H9 (cell line): ENCODE measurements at regions not wholly inside any gene's neighbourhood (a gene's known extent, or its start where the extent isn't known, plus 50 kb on each side); places are given as distances from the start of the nearest gene placed in this dataset.

Source experiments
- DNase-seq: peaks from one replicate; pipeline ENCODE4 v3.0.0-alpha.2; 2017
- H2AFZ ChIP-seq: one replicate; pipeline ENCODE4 v1.6.1; 2013; ENCODE audit warnings: mild to moderate bottlenecking, low read length, control low read depth, moderate library complexity
- H2AK5ac ChIP-seq: 2 replicates; pipeline ENCODE4 v1.6.1; 2013; ENCODE audit warnings: low read length, control low read depth, mixed read lengths; ENCODE audit not compliant: insufficient read length
- H2BK120ac ChIP-seq: one replicate; pipeline ENCODE4 v1.6.1; 2013; ENCODE audit warnings: low read depth, mild to moderate bottlenecking, low read length, control low read depth, inconsistent platforms; ENCODE audit not compliant: poor library complexity, severe bottlenecking
- H2BK12ac ChIP-seq: 2 replicates; pipeline ENCODE4 v1.6.1; 2013; ENCODE audit warnings: low read length, control low read depth, mixed read lengths, low read depth; ENCODE audit not compliant: insufficient read length
- H2BK15ac ChIP-seq: 2 replicates; pipeline ENCODE4 v1.6.1; 2013; ENCODE audit warnings: low read depth, low read length, control low read depth
- H2BK20ac ChIP-seq: one replicate; pipeline ENCODE4 v1.6.1; 2013; ENCODE audit warnings: low read depth, mild to moderate bottlenecking, low read length, control low read depth, inconsistent platforms; ENCODE audit not compliant: poor library complexity, severe bottlenecking
- H2BK5ac ChIP-seq: 2 replicates; pipeline ENCODE4 v1.6.1; 2013; ENCODE audit warnings: low read length, control low read depth, mixed read lengths; ENCODE audit not compliant: insufficient read length
- H3K14ac ChIP-seq: 2 replicates; pipeline ENCODE4 v1.6.1; 2013; ENCODE audit warnings: low read length, control low read depth; ENCODE audit not compliant: insufficient read depth
- H3K18ac ChIP-seq: 2 replicates; pipeline ENCODE4 v1.6.1; 2013; ENCODE audit warnings: low read depth, mild to moderate bottlenecking, mixed read lengths, low read length, control low read depth; ENCODE audit not compliant: insufficient read length
- H3K23ac ChIP-seq: 2 replicates; pipeline ENCODE4 v1.6.1; 2013; ENCODE audit warnings: low read length, control low read depth, mixed read lengths, low read depth; ENCODE audit not compliant: insufficient read length
- H3K23me2 ChIP-seq: 2 replicates; pipeline ENCODE4 v1.6.1; 2013; ENCODE audit warnings: low read depth, mild to moderate bottlenecking, mixed read lengths, low read length, control low read depth; ENCODE audit not compliant: insufficient read length, poor library complexity, severe bottlenecking
- H3K27ac ChIP-seq: 2 replicates; pipeline ENCODE4 v1.5.1; 2013; ENCODE audit warnings: low read length, control low read depth, mixed read lengths, low read depth; ENCODE audit not compliant: insufficient read length
- H3K27me3 ChIP-seq: 2 replicates; pipeline ENCODE4 v1.6.1; 2013; ENCODE audit warnings: low read length, control low read depth, inconsistent platforms; ENCODE audit not compliant: insufficient read depth
- H3K4ac ChIP-seq: 2 replicates; pipeline ENCODE4 v1.6.1; 2013; ENCODE audit warnings: low read depth, mild to moderate bottlenecking, control low read depth, inconsistent platforms, low read length, moderate library complexity
- H3K4me1 ChIP-seq: 2 replicates; pipeline ENCODE4 v1.6.1; 2013; ENCODE audit warnings: low read length, control low read depth, inconsistent platforms; ENCODE audit not compliant: insufficient read depth
- H3K4me2 ChIP-seq: 2 replicates; pipeline ENCODE4 v1.6.1; 2013; ENCODE audit warnings: low read length, control low read depth, mixed read lengths; ENCODE audit not compliant: insufficient read length, insufficient read depth
- H3K56ac ChIP-seq: 2 replicates; pipeline ENCODE4 v1.6.1; 2013; ENCODE audit warnings: low read depth, mild to moderate bottlenecking, mixed read lengths, low read length, control low read depth; ENCODE audit not compliant: insufficient read length
- H3K79me1 ChIP-seq: 2 replicates; pipeline ENCODE4 v1.6.1; 2013; ENCODE audit warnings: low read depth, mild to moderate bottlenecking, moderate library complexity, low read length, control low read depth, inconsistent platforms; ENCODE audit not compliant: insufficient read depth, poor library complexity, severe bottlenecking
- H3K79me2 ChIP-seq: 2 replicates; pipeline ENCODE4 v1.6.1; 2013; ENCODE audit warnings: low read length, control low read depth, inconsistent platforms; ENCODE audit not compliant: insufficient read depth
- H3K9ac ChIP-seq: 2 replicates; pipeline ENCODE4 v1.6.1; 2013; ENCODE audit warnings: low read length, control low read depth, mixed read lengths; ENCODE audit not compliant: insufficient read length; ENCODE audit errors: extremely low read depth
- H3K9me3 ChIP-seq: one replicate; pipeline ENCODE4 v1.6.1; 2013; ENCODE audit warnings: low read depth, low read length, inconsistent platforms; ENCODE audit not compliant: control insufficient read depth
- H3T11ph ChIP-seq: one replicate; pipeline ENCODE4 v1.6.1; 2013; ENCODE audit warnings: mild to moderate bottlenecking, low read length, control low read depth, inconsistent platforms
- H4K20me1 ChIP-seq: one replicate; pipeline ENCODE4 v1.6.1; 2013; ENCODE audit not compliant: control insufficient read depth, insufficient read length, insufficient read depth
- H4K5ac ChIP-seq: 2 replicates; pipeline ENCODE4 v1.6.1; 2013; ENCODE audit warnings: low read depth, mild to moderate bottlenecking, mixed read lengths, low read length, control low read depth; ENCODE audit not compliant: insufficient read length
- H4K8ac ChIP-seq: replicated peaks from 2 replicates; pipeline ENCODE4 v1.6.1; 2013; ENCODE audit warnings: low read length, control low read depth, mixed read lengths, low read depth; ENCODE audit not compliant: insufficient read length
- H4K91ac ChIP-seq: 2 replicates; pipeline ENCODE4 v1.6.1; 2013; ENCODE audit warnings: low read depth, mild to moderate bottlenecking, moderate library complexity, mixed read lengths, low read length, control low read depth; ENCODE audit not compliant: insufficient read length
- H3K27ac Mint-ChIP-seq, 3 experiments: 2 replicates in 2 of 3; 3 replicates in 1 of 3; pipeline ENCODE4 v1.8.0; 2020 to 2021; ENCODE audit warnings: mixed read lengths in 3 of 3, mild to moderate bottlenecking in 1 of 3, moderate library complexity in 1 of 3
- H3K27me3 Mint-ChIP-seq: 2 replicates; pipeline ENCODE4 v1.8.0; 2021; ENCODE audit warnings: low read depth, mild to moderate bottlenecking, moderate library complexity, mixed read lengths
- H3K36me3 Mint-ChIP-seq, 3 experiments: 2 replicates in 2 of 3; 3 replicates in 1 of 3; pipeline ENCODE4 v1.8.0; 2020 to 2021; ENCODE audit warnings: low read depth in 3 of 3, mixed read lengths in 3 of 3; ENCODE audit not compliant: insufficient read depth in 1 of 3
- H3K4me1 Mint-ChIP-seq, 2 experiments: 2 replicates each; pipeline ENCODE4 v1.8.0; 2020; ENCODE audit warnings: mixed read lengths in 2 of 2
- H3K4me3 Mint-ChIP-seq, 2 experiments: 2 replicates in 1 of 2; 3 replicates in 1 of 2; pipeline ENCODE4 v1.8.0; 2020 to 2021; ENCODE audit warnings: mild to moderate bottlenecking in 2 of 2, mixed read lengths in 2 of 2, moderate library complexity in 1 of 2
- H3K9me3 Mint-ChIP-seq, 2 experiments: 2 replicates in 1 of 2; 3 replicates in 1 of 2; pipeline ENCODE4 v1.8.0; 2020; ENCODE audit warnings: mild to moderate bottlenecking in 2 of 2, mixed read lengths in 2 of 2, moderate library complexity in 1 of 2
- whole genome bisulfite sequencing: extraction: QIAGEN DNeasy Blood & Tissue Kit; methylation state at CpG from one replicate; pipeline ENCODE4 v1.1.7; 2013; ENCODE audit warnings: missing lambda C conversion rate, low lambda C conversion rate, mixed read lengths; ENCODE audit not compliant: insufficient read length; ENCODE audit errors: extremely low coverage; 5-methylcytosine and 5-hydroxymethylcytosine counted together
- TF ChIP-seq, protein P1 (sequence below): fragments of 200-600 bp; sonication (generic); conservative IDR thresholded peaks from 3 replicates; pipeline ENCODE4 v1.8.0; 2021; ENCODE audit warnings: antibody characterized with exemption, mild to moderate bottlenecking

GRCh38 chr2:237254369-237254861 lies 159.5 kb downstream of the COL6A3 start:
- Histone ChIP-seq H3K23me2 (no peaks in the 10 kb centered on the region), H2BK20ac (no peak overlapping the region), H3K9me3 (no peaks in the 10 kb centered on the region), H4K8ac (no peak overlapping the region), H4K5ac (no peak overlapping the region), H2AK5ac (no peak overlapping the region), H3K27ac (no peak overlapping the region), H3K14ac (no peak overlapping the region), H3K56ac (no peak overlapping the region), H3K9ac (no peak overlapping the region), H2AFZ (no peak overlapping the region), H2BK12ac (no peak overlapping the region), H3K18ac (no peak overlapping the region), H3K4me2 (no peak overlapping the region), H3K4me1 (no peaks in the 10 kb centered on the region), H3K4ac (no peak overlapping the region), H4K91ac (no peak overlapping the region), H3K79me1 (no peaks in the 10 kb centered on the region), H4K20me1 (no peaks in the 10 kb centered on the region), H2BK5ac (no peak overlapping the region), H3K27me3 (no peaks in the 10 kb centered on the region), H2BK120ac (no peak overlapping the region), H3K23ac (no peak overlapping the region), H3K79me2 (no peaks in the 10 kb centered on the region), H3T11ph (no peak overlapping the region), H2BK15ac (no peak overlapping the region)
- no peak for DNase-seq
- TF ChIP-seq, protein P1, sequence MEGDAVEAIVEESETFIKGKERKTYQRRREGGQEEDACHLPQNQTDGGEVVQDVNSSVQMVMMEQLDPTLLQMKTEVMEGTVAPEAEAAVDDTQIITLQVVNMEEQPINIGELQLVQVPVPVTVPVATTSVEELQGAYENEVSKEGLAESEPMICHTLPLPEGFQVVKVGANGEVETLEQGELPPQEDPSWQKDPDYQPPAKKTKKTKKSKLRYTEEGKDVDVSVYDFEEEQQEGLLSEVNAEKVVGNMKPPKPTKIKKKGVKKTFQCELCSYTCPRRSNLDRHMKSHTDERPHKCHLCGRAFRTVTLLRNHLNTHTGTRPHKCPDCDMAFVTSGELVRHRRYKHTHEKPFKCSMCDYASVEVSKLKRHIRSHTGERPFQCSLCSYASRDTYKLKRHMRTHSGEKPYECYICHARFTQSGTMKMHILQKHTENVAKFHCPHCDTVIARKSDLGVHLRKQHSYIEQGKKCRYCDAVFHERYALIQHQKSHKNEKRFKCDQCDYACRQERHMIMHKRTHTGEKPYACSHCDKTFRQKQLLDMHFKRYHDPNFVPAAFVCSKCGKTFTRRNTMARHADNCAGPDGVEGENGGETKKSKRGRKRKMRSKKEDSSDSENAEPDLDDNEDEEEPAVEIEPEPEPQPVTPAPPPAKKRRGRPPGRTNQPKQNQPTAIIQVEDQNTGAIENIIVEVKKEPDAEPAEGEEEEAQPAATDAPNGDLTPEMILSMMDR, result no peak
- no peak overlapping the region for H3K4me3 Mint-ChIP-seq
- WGBS, result no CpG with 5 or more reads among the region's 2 CpGs
- no peaks in the 10 kb centered on the region for H3K27me3 Mint-ChIP-seq
- no peaks in the 10 kb centered on the region; a peak in 1 of 7 replicates for H3K36me3 Mint-ChIP-seq
- H3K27ac Mint-ChIP-seq, result no peak overlapping the region
- peaks cover under 1% of the 10 kb centered on the region in 2 experiments; a peak in 2 of 5 replicates for H3K9me3 Mint-ChIP-seq
- H3K4me1 Mint-ChIP-seq, result peaks cover 4 to 11% of the 10 kb centered on the region in 2 experiments
